OCI-LY7 (cell line): ENCODE measurements at regions not wholly inside any gene's neighbourhood (a gene's known extent, or its start where the extent isn't known, plus 50 kb on each side); places are given as distances from the start of the nearest gene placed in this dataset.

Experiments
- EZH2phosphoT487 ChIP-seq: fragments of 200-600 bp; sonication (generic); IDR thresholded peaks from 2 replicates; pipeline ENCODE4 v1.6.1; 2018; ENCODE audit warnings: low read depth, borderline replicate concordance, mild to moderate bottlenecking, mixed run types, antibody characterized with exemption, low read length, moderate library complexity, mixed read lengths
- TF ChIP-seq, protein P1 (sequence below): fragments of 200-600 bp; sonication (generic); conservative IDR thresholded peaks from 2 replicates; pipeline ENCODE4 v1.5.1; 2014; ENCODE audit warnings: mild to moderate bottlenecking, antibody characterized with exemption, low read length, moderate library complexity, mixed read lengths

DNA sequence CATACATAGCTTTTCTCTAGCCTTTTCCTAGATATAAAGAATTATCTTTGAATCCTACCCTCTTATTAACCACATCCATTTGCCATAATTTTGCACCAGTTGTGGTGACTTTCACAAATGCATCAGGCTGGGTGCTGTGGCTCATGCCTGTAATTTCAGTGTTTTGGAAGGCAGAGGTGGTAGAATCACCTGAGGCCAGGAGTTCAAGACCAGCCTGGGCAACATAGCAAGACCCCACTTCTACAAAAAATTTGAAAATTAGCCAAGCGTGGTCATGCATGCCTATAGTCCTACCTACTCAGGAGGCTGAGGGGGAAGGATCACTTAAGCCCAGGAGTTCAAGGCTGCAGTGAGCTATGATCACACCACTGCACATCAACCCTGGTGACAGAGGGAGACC is 672.4 kb upstream of the CHAC2 start:
- TF ChIP-seq, protein P1, sequence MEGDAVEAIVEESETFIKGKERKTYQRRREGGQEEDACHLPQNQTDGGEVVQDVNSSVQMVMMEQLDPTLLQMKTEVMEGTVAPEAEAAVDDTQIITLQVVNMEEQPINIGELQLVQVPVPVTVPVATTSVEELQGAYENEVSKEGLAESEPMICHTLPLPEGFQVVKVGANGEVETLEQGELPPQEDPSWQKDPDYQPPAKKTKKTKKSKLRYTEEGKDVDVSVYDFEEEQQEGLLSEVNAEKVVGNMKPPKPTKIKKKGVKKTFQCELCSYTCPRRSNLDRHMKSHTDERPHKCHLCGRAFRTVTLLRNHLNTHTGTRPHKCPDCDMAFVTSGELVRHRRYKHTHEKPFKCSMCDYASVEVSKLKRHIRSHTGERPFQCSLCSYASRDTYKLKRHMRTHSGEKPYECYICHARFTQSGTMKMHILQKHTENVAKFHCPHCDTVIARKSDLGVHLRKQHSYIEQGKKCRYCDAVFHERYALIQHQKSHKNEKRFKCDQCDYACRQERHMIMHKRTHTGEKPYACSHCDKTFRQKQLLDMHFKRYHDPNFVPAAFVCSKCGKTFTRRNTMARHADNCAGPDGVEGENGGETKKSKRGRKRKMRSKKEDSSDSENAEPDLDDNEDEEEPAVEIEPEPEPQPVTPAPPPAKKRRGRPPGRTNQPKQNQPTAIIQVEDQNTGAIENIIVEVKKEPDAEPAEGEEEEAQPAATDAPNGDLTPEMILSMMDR = no peak
- TF ChIP-seq EZH2phosphoT487 = no peak
